Astrocyte (in vitro differentiated cells and primary cell): ENCODE measurements at regions not wholly inside any gene's neighbourhood (a gene's known extent, or its start where the extent isn't known, plus 50 kb on each side); places are given as distances from the start of the nearest gene placed in this dataset.

ENCODE experiments used
- EZH2 ChIP-seq: IDR thresholded peaks from 2 replicates; pipeline ENCODE4 v1.6.1; 2012; ENCODE audit warnings: mild to moderate bottlenecking, low read length, inconsistent platforms; ENCODE audit not compliant: insufficient read depth
- TF ChIP-seq, protein P1 (sequence below): IDR thresholded peaks from 2 replicates; pipeline ENCODE4 v1.5.1; 2011; ENCODE audit warnings: low read depth, mild to moderate bottlenecking, inconsistent platforms, low read length, moderate library complexity; ENCODE audit not compliant: insufficient read depth

GRCh38 chr6:121573481-121573880 is 138.0 kb downstream of the GJA1 start:
- TF ChIP-seq, protein P1, sequence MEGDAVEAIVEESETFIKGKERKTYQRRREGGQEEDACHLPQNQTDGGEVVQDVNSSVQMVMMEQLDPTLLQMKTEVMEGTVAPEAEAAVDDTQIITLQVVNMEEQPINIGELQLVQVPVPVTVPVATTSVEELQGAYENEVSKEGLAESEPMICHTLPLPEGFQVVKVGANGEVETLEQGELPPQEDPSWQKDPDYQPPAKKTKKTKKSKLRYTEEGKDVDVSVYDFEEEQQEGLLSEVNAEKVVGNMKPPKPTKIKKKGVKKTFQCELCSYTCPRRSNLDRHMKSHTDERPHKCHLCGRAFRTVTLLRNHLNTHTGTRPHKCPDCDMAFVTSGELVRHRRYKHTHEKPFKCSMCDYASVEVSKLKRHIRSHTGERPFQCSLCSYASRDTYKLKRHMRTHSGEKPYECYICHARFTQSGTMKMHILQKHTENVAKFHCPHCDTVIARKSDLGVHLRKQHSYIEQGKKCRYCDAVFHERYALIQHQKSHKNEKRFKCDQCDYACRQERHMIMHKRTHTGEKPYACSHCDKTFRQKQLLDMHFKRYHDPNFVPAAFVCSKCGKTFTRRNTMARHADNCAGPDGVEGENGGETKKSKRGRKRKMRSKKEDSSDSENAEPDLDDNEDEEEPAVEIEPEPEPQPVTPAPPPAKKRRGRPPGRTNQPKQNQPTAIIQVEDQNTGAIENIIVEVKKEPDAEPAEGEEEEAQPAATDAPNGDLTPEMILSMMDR: no peak
- TF ChIP-seq EZH2: no peak
